OCI-LY3 (cell line): ENCODE measurements at regions not wholly inside any gene's neighbourhood (a gene's known extent, or its start where the extent isn't known, plus 50 kb on each side); places are given as distances from the start of the nearest gene placed in this dataset.

Experiments used
- CTCF ChIP-seq: fragments of 200-600, 300-600 bp; sonication (generic); IDR thresholded peaks from 2 replicates; pipeline ENCODE4 v1.5.1; 2014; ENCODE audit warnings: antibody characterized with exemption, low read length, low read depth
- EZH2phosphoT487 ChIP-seq: fragments of 200-600 bp; shearing (Covaris generic); IDR thresholded peaks from 2 replicates; pipeline ENCODE4 v1.6.1; 2018; ENCODE audit warnings: antibody characterized with exemption, mixed run types, low read depth

- TF ChIP-seq CTCF (no peak), EZH2phosphoT487 (no peak)
Observed at GRCh38 chr3:22098021-22098420, 347.0 kb upstream of the ZNF385D start.
